ENCODE measurements at regions not wholly inside any gene's neighbourhood (a gene's known extent, or its start where the extent isn't known, plus 50 kb on each side); places are given as distances from the start of the nearest gene placed in this dataset.

DNA sequence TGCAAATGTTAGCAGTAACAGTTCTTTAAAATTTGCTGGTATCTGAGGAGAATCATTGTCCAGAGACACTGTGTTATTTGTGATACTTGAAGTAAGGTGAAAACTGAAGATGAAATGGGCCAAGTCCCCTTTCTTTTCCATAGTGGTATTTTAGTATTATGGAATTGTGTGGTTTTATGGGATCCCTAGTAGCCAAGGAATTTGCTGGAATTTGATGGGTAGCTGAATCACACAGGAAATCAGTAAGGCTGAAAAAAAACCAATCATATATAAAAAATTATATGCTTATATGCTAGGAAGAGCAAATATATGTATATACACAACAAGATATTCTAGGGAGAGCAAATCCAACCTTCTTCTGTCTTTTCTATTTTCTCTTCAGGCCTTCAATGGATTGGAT, 54.2 kb upstream of the TACR1 start:
- H3K27ac Mint-ChIP-seq, result no peak overlapping the region

DNA sequence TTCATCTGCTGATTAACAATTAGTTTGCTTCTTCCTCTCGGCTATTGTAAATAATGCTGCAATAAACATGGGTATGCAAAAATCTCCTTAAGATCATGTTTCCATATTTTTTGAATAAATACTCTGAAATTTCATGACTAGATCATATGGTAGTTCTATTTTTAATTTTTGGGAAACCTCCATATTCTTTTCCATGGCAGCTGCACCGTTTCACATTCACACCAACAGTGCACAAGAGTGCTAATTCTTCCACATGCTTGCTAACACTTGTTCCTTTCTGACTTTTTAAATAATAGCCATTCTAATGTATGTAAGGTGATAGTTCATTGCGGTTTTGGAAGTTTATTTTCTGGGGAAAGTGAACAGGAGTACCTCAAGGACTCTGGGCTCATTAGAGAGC, 52.6 kb upstream of the TACR1 start:
- no peak overlapping the region for H3K4me3 Mint-ChIP-seq
- no peaks in the 10 kb centered on the region for H3K27me3 Mint-ChIP-seq (ENCODE audit: low read depth)
- no peaks in the 10 kb centered on the region for H3K4me1 Mint-ChIP-seq
- H3K27ac Mint-ChIP-seq, result no peak overlapping the region
- no peak for TF ChIP-seq CTCF (IDR thresholded peaks at IDR 0.05; ENCODE audit: unreplicated experiment in 3 of 3)
- H3K36me3 Mint-ChIP-seq (ENCODE audit: low read depth), result no peaks in the 10 kb centered on the region
- H3K9me3 Mint-ChIP-seq, result peaks cover 19% of the 10 kb centered on the region

More for the DNA sequence above, 54.2 kb upstream of the TACR1 start:
- Mint-ChIP-seq H3K9me3 (peaks cover 26% of the 10 kb centered on the region), H3K36me3 (ENCODE audit: low read depth) (no peaks in the 10 kb centered on the region), H3K4me1 (no peaks in the 10 kb centered on the region), H3K27me3 (ENCODE audit: low read depth) (no peaks in the 10 kb centered on the region), H3K4me3 (no peak overlapping the region)
- TF ChIP-seq CTCF (IDR thresholded peaks at IDR 0.05; ENCODE audit: unreplicated experiment in 3 of 3), result no peak
